IMR-90 (cell line): ENCODE measurements at regions not wholly inside any gene's neighbourhood (a gene's known extent, or its start where the extent isn't known, plus 50 kb on each side); places are given as distances from the start of the nearest gene placed in this dataset.

Experiments
- CTCF ChIP-seq: conservative IDR thresholded peaks from 2 replicates; pipeline ENCODE4 v1.5.1; 2012; ENCODE audit warnings: mild to moderate bottlenecking, low read depth, low read length, improper control_type of control experiment
- MAZ ChIP-seq: IDR thresholded peaks from 2 replicates; pipeline ENCODE4 v1.6.1; 2012; ENCODE audit warnings: low read depth, mild to moderate bottlenecking, low read length, improper control_type of control experiment, moderate library complexity, borderline replicate concordance
- MXI1 ChIP-seq: IDR thresholded peaks from 2 replicates; pipeline ENCODE4 v1.6.1; 2012; ENCODE audit warnings: low read depth, mild to moderate bottlenecking, low read length, moderate library complexity, borderline replicate concordance
- NFE2L2 ChIP-seq: fragments of 150-350 bp; IDR thresholded peaks from 2 replicates; pipeline ENCODE4 v1.6.1; 2016; ENCODE audit warnings: low read depth, mild to moderate bottlenecking, low read length
- POLR2A ChIP-seq: IDR thresholded peaks from 2 replicates; pipeline ENCODE4 v1.6.1; 2012; ENCODE audit warnings: mild to moderate bottlenecking, low read depth, low read length
- RAD21 ChIP-seq: IDR thresholded peaks from 2 replicates; pipeline ENCODE4 v1.6.1; 2012; ENCODE audit warnings: low read length, improper control_type of control experiment
- RCOR1 ChIP-seq: IDR thresholded peaks from 2 replicates; pipeline ENCODE4 v1.6.1; 2012; ENCODE audit warnings: mild to moderate bottlenecking, low read length, improper control_type of control experiment; ENCODE audit not compliant: insufficient replicate concordance

DNA sequence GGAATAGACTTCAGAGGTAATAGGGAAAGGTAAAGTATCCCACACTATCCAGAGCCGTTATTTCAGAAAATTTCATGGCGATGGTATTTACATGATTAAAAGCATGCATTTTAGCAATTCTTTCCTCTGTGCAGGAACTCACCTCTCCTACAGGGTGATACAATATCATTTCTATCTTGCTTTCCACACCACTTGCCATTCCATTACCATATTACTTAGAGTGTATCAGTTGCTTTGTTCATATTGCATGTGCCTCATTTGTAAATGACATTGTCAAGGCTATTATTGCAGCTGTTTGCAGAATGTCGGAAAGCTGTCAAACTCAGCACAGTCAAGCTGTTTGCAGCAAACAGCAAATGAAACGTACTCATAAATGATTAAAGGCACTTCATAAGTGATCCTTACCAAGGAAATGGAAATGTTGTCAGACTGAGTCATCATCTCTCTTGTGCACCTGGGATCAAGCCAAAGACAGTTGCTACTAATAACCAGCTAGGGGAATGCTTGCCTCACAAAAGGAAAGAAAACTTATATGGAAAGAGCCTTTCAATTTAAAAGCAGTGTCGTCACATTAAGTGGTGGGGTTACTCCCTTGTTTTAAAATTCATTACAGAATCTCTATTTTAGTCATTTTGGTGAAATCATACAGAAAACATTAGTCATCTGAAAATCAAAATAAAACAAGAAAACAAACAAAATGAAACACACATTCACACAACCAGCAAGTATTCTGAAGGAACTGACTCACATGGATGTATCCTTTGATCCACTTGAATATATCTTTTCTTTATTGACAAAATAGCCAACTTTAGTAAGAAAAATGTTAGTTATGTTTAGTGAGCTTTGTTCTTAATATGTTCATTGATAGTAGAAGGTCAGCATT is 1064.1 kb upstream of the CNTNAP5 start:
- TF ChIP-seq RAD21: no peak
- TF ChIP-seq CTCF: no peak
- TF ChIP-seq POLR2A: no peak
- no peak for TF ChIP-seq NFE2L2
- no peak for TF ChIP-seq RCOR1
- TF ChIP-seq MAZ: no peak
- TF ChIP-seq MXI1: no peak
